ENCODE measurements at regions not wholly inside any gene's neighbourhood (a gene's known extent, or its start where the extent isn't known, plus 50 kb on each side); places are given as distances from the start of the nearest gene placed in this dataset.

DNA sequence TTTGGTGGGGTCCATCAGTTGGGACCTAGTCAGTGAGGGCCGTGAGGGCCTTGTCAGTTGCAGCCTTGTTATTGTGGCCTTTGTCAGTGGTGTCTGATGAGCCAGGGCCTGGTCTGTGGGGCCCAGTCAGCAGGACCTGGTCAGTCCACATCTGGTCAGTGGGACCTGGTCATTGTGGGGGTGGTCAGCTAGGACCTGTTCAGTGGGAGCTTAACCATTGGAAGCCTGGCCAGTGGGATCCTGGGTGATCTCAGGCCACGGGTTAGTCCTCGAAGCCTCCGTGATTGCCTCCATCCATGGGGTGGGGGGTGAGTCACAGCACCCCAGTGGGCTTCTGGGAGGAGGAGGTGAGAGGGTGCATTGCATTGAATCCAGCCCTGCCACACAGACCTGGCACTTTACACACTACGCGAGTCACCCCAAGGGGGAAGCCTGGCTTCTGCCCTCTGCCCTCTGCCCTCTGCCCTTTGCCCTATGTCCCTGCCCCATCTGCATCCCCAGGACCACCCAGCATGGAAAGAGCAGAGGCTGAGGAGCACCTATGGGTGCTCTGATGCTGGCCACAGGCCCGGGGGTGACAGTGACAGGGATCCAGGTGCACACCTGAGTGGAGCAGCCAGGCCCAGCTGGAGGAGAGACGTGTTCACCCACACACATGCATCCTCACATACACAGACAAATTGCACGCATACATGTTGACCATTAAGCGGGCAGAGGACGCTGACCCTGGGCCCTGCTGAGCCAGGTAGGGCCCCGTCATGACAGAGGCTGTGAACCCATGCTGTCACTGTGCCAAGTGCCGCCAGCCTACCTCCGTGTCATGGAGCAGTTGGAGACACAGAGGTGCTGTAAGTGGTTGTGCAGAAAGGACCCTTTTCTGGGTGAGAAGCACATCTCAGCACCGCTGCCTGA lies 59.8 kb upstream of the TPM4 start:
- TF ChIP-seq, protein P1, sequence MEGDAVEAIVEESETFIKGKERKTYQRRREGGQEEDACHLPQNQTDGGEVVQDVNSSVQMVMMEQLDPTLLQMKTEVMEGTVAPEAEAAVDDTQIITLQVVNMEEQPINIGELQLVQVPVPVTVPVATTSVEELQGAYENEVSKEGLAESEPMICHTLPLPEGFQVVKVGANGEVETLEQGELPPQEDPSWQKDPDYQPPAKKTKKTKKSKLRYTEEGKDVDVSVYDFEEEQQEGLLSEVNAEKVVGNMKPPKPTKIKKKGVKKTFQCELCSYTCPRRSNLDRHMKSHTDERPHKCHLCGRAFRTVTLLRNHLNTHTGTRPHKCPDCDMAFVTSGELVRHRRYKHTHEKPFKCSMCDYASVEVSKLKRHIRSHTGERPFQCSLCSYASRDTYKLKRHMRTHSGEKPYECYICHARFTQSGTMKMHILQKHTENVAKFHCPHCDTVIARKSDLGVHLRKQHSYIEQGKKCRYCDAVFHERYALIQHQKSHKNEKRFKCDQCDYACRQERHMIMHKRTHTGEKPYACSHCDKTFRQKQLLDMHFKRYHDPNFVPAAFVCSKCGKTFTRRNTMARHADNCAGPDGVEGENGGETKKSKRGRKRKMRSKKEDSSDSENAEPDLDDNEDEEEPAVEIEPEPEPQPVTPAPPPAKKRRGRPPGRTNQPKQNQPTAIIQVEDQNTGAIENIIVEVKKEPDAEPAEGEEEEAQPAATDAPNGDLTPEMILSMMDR (IDR thresholded peaks at IDR 0.05; ENCODE audit: low read depth, low read length) = no peak
- DNase-seq = no peak
- H3K27ac ChIP-seq = no peak overlapping the region
- H3K9me3 ChIP-seq (ENCODE audit: severe bottlenecking) = peaks cover 2% of the 10 kb centered on the region
- no peaks in the 10 kb centered on the region for H3K36me3 ChIP-seq
- no peaks in the 10 kb centered on the region for H3K27me3 ChIP-seq (ENCODE audit: insufficient read depth, low read depth, severe bottlenecking)
- no peak overlapping the region for H3K4me3 ChIP-seq (ENCODE audit: low read depth, low read length)

DNA sequence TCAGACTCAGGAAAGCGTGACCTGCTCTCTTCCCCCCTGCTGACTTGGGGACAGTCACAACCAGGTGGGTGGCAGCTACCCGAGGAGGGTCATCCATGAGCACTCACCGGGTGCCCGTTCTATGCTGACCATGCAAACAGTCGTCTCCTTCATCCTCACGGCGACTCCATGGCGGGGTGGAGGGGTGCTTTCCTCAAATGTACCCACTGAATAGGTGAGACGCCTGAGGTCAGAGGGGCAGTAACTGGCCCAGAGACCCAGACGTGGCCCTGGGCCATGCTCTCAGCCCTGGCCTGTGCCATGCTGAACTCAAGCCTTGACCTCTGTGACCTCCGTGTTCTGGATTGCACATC lies 59.2 kb upstream of the TPM4 start:
- Histone ChIP-seq H3K4me3 (ENCODE audit: low read depth, low read length) (no peak overlapping the region), H3K9me3 (ENCODE audit: severe bottlenecking) (peaks cover 2% of the 10 kb centered on the region), H3K27me3 (ENCODE audit: insufficient read depth, low read depth, severe bottlenecking) (no peaks in the 10 kb centered on the region), H3K36me3 (no peaks in the 10 kb centered on the region), H3K27ac (no peak overlapping the region)
- TF ChIP-seq, protein P1 (IDR thresholded peaks at IDR 0.05; ENCODE audit: low read depth, low read length) = no peak
- DNase-seq = no peak

DNA sequence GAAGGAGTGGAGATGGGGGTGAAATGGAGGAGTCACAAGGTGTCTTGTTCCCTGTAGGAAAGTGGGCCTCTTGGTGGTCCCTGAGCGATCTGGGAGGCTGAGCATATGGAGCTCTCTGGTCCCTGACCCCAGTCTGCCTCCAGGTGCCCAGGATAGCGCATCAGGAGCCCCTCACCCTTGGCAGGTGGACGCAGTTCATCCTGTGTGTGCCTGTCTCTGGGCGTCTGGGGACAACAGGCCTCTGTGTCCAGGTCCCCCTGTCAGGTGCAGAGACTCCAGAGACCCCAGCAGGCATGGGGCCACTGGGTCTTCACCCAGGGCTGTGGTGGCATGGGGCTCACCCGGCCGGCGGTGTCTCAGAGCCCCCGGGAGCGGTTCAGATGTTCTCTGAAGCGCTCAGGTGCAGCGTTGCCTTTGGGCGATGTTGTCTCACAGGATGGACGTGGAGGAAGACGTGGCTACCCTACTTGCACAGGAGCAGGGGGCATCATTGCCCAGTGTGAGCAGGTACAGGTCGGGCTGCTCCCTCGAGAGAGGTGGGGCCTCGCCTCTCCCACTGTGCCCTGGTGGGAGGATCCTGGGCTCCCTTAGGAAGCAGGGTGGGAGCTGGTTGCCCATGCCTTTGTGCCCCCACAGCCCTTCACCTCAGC lies 58.1 kb upstream of the TPM4 start:
- no peak overlapping the region for H3K27ac ChIP-seq
- no peaks in the 10 kb centered on the region for H3K27me3 ChIP-seq (ENCODE audit: insufficient read depth, low read depth, severe bottlenecking)
- TF ChIP-seq, protein P1 (IDR thresholded peaks at IDR 0.05; ENCODE audit: low read depth, low read length) = no peak
- DNase-seq = no peak
- no peaks in the 10 kb centered on the region for H3K36me3 ChIP-seq
- H3K9me3 ChIP-seq (ENCODE audit: severe bottlenecking) = no peaks in the 10 kb centered on the region
- no peak overlapping the region for H3K4me3 ChIP-seq (ENCODE audit: low read depth, low read length)

DNA sequence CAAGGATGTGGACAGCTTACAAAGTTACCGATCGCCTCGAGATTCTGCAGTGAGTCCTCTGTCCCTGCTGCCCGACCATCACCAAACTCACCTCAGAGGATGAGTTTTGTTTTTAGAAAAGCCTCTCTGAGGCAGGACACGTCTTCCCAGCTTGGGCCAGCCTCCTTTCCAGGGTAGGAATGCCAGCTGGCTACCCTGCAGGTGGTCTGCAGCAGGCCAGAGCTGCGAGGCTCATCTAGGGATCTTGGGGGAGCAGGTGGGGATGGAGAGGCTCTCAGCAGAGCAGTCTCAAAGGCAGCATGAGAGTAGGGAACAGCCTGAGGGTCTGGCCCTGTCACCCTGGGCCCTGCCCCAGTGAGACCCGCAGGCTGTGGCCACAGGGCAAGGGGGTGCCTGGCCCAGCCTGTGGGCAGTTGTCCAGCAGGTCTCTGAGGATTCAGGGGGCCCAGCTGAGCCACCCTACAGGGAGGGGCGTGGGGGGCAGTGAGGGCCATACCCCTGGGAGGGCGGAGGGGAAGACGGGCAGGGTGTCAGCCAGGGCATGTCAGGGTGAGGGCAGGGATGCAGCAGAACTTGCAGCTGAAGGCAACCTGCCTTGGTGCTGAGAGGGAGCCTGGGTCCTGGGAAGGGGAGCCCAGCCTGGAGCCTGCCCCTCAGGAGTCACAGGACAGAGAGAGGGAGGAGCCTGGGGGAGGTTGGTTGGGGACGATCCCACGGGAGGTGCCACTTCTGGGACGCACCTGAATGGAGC lies 57.3 kb upstream of the TPM4 start:
- Histone ChIP-seq H3K9me3 (ENCODE audit: severe bottlenecking) (no peaks in the 10 kb centered on the region), H3K36me3 (no peaks in the 10 kb centered on the region), H3K27me3 (ENCODE audit: insufficient read depth, low read depth, severe bottlenecking) (no peaks in the 10 kb centered on the region), H3K4me3 (ENCODE audit: low read depth, low read length) (no peak overlapping the region), H3K27ac (no peak overlapping the region)
- no peak for DNase-seq
- TF ChIP-seq, protein P1 (IDR thresholded peaks at IDR 0.05; ENCODE audit: low read depth, low read length) = no peak

DNA sequence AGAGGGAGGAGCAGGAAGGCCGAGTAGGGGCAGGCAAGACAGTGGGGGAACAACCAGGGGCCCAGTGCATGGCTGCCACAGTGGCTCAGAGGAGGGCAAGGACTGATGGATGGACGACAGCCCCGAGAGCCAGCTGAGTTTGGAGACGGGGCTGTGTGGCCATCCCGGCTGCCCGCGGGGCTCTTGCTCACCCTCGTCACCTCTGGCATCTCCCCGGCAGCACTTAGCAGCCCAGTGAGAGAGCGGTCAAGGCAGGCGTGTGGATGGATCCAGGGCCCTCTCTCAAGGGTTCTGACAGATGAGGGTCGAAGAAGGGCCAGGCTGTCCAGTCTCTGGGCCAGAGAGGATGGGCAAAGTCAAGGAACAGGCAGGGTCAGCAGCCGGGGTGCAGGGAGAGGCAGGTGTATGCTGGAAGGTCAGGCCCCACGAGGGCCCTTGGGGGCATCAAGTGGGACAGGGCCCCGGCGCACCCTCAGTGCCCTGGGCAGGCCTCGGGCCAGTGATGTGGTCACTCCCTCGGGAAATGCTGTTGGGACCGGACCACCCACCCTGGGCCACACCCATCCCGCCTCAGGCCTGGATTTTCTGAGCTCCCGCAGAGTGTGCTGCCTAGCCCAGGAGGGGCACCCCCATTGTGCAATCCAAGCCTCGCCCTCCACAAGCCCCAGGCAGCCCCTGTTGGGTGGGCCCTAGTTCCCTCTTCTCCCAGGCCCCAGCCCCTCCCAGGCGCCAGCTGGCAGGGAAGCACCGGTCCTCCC lies 56.4 kb upstream of the TPM4 start:
- TF ChIP-seq, protein P1 (IDR thresholded peaks at IDR 0.05; ENCODE audit: low read depth, low read length) = no peak
- Histone ChIP-seq H3K9me3 (ENCODE audit: severe bottlenecking) (no peaks in the 10 kb centered on the region), H3K36me3 (no peaks in the 10 kb centered on the region), H3K27ac (no peak overlapping the region), H3K4me3 (ENCODE audit: low read depth, low read length) (no peak overlapping the region), H3K27me3 (ENCODE audit: insufficient read depth, low read depth, severe bottlenecking) (no peaks in the 10 kb centered on the region)
- no peak for DNase-seq
